Daoy (cell line): ENCODE measurements at regions not wholly inside any gene's neighbourhood (a gene's known extent, or its start where the extent isn't known, plus 50 kb on each side); places are given as distances from the start of the nearest gene placed in this dataset.

Experiments
- DNase-seq: peaks from one replicate; pipeline ENCODE4 v3.0.0-alpha.2; 2015; ENCODE audit warnings: low read depth

DNA sequence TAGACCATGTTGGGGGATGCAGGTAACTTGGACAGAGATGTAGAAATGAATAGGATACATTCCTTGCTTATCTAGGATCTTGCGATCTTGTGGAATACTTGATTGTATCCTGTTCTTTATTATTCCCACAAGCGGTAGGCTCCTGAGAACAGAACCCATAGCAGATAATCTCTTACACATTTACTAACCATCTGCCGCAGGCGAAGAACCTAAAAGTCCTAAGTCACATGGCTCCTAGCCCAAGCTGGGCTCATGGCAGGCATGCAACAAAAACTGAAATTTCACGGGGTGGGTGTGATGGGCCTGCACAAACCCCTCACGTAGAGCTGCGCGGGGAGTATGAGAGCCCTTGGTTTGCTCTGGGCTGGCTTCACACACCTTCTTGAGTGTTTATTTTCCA, 177.4 kb upstream of the NECTIN1 start:
- no peak for DNase-seq

DNA sequence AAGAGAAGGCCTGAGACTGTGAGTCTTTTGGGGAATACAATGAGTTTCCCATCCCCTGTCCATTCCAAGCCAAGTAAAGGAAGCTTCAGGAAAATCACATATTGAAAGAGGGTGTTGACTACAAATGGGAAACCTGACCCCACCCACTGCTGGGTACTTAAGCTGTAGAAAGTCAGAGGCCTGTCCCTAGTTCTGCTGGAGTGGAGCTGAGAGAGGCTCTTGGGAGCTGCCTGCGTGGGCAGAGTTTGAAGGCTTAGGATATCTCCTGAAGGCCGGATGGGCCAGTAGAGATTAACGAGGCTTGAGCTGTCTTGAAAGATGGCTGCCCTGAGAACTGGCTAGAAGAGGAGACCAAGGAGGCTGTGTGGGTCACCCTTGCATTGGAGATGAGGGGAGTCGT, 176.2 kb upstream of the NECTIN1 start:
- DNase-seq: no peak

DNA sequence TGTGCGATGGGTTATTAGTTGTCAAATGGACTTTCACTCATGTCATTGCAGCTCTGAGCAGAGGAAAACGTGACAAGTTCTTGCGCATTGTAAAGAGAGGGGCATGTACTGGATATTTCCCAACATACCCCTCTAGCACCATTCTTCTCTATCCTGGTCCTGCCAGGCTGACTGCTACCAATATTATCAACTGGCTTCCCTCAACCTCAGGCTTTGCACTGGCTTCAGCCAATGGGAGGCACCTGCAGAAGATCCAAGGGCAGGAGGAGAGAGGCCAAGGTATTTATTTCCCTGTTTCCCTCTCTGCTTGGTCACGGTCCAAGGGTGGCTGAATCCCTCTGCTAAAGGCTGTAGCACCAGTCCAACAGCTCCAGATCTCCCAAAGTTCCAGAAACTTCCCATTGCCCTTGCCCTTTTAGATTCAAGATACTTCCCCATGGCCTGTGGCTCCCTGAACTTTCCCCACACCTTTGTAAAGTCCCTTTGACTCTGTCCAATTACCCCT, 175.6 kb upstream of the NECTIN1 start:
- DNase-seq: no peak

DNA sequence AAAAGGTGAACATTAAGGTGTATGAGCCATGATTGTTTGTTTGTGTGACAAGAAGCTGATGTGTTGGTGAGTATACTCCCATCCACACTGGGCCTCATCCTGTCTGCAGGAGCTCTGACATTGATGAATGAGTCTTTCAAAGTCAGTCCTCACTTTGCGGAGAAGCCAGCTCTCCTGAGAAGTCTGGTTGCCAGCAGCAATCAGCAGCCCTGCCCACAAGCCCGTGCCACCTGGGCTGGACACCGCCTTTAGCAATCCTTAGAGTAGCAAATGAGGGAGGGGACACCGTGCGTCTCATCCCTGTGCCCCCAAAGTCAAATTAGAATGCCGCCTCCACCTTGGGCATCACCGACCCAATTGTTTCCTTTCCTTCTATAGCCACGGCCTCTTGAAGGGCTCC, 174.8 kb upstream of the NECTIN1 start:
- DNase-seq: no peak

DNA sequence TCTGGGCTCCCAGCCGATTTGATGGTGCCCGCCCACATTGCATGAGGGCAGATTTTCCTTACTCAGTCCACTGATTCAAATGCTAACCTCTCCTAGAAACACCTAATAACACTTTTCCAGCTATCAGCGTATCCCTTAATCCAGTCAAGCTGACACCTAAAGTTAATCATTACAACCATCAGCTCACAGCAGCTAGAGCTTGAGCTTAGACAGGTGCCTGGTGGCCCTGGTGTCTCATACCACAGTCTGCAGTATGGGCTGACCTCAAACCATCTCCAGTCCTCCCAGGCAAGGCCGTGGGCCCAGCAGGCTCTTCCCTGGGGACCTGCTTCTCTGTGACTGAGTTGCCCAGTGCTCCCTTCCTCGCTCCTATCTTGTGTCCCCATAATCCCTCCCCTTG, 174.4 kb upstream of the NECTIN1 start:
- DNase-seq: no peak

DNA sequence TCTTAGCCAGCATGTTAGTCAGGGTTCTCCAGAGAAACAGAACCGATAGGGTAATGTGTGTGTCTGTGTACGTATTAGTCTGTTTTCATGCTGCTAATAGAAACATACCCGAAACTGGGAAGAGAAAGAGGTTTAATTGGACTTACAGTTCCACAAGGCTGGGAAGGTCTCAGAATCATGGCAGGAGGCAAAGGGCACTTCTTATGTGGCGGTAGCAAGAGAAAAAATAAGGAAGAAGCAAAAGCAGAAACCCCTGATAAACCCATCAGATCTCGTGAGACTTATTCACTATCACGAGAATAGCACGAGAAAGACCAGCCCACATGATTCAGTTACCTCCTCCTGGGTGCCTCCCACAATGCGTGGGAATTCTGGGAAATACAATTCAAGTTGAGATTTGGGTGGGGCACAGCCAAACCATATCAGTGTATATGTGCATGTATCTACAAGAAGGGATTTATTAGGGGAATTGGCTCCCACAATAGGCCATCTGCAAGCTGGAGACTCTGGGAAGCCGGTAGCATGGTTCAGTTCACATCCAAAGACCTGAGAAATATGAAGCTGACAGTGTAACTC, 173.7 kb upstream of the NECTIN1 start:
- no peak for DNase-seq

DNA sequence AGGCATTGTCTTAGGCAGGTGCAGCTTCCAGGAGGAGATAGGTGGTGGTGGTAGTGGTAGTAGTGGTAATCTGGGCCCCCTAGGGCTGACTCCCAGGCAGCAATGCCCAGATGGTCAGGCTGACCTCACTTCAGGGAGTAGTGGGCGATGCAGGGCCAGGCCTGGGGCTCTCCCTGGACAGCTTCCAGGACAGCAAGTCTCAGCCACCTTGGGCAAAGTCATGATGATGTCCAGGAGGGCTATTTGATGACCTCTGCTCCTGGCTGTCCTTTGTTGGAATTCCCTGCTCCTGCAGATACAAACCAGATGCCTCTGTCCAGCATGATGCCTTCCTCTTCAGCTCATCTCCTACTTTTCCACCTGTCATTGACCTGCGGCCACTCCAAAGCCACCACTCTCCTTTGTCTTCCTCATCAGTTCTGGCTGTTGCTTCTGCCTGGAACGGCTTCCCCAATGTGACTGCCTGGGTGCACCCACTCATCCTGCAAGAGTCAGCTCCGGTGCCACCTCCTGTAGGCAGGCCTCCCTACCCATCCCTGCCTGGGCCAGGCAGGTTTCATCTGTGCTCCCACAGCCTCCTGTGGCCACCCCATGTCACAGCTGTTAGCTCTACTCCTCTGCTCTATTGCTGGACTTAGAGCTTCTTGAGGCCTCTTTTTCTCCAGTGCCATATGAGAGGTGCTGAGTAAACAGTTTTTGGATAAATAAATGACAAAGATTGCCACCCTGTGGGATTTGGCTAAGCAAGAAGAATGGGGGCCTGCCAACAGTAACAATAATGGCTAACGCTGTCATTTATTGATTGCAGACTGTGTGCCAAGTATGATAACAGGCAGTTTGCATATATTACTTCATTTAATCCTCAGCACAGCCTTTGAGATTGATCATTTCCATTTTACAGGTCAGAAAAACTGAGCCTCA, 172.9 kb upstream of the NECTIN1 start:
- no peak for DNase-seq

DNA sequence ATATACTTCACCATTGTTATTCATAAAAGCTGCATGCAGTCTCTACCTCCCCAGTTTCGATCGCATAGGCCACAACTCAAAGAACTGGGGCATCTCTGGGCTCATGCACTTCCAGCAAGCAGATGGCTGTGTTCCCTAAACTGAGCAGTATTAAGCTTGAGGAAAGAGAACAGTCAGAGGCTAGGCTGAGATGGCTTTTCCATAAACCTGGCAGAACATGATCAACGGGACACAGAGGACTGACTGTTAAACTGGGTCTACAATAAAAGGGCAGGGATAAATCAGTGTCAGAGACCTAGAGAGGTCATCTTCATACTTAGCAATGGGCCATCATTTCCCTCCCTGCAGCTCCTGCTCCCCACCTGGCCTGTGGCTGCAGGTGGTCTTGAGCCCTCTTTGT, 171.0 kb upstream of the NECTIN1 start:
- DNase-seq: no peak

DNA sequence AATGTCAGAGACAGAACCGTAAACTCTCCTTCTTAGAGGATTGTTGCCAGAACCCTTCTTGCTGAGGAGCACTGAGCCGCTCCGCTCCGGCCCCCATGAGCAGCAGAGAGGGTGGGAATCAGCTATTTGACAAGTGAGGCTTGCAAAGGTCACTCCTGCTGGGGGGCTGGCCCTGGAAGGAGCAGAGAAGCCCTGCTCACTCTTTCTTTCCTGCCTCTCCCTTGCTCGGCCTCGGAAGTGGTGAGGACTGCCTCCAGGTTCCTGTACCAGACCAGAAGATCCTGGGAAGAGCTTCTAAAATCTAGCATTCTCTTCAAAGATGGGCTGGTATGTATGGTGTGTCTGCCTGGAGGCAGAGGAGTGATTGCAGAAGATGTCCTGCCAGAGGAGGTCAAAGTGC, 168.6 kb upstream of the NECTIN1 start:
- no peak for DNase-seq

DNA sequence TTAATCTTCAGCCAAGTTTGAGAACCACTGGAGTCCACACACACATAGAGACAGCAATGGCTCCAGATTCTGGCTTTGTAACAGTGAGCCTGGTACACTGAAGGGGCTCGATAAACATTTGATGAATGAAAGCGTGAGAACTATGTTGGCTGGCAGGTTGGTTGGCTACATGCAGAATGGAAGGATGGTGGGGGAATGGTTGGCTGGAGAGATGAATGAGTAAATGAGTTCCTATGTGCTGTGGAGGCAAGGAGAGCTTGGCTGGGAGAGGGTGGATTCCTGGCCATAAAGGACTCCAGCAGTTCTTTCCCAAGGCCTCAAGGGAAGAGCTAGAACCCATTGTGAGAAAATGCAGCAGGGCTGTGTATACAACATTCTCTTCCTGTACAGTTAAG, 168.0 kb upstream of the NECTIN1 start:
- DNase-seq: no peak

DNA sequence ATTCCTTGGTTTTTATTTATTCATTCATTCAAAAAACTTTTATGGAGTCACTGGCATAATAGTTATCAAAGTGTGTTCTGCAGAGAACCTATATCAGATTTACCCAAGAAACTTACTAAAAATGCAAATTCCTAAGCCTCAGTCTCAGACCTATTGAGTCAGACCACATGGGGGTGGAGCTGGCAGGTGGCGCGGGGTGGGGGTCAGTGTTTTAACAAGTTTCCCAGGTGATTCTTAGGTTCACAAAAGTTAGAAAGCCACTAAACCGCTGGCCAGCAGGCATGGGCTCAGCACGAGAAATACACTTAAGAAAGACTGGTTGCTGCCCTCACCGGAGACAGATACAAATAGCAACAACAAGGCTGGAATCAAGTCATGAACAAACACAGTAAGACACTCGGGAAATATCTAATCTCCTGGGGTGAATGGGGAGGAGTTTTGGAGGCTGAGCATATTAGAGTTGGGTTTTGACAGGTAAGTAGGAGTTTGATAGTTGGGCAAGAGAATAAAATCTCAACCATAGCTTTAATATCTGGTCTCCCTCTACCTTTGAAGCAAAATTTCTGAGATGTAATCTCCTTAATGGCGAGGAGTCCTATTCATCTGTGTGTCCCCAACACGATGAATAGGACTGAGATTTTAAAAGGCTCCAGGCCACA, 167.5 kb upstream of the NECTIN1 start:
- no peak for DNase-seq

DNA sequence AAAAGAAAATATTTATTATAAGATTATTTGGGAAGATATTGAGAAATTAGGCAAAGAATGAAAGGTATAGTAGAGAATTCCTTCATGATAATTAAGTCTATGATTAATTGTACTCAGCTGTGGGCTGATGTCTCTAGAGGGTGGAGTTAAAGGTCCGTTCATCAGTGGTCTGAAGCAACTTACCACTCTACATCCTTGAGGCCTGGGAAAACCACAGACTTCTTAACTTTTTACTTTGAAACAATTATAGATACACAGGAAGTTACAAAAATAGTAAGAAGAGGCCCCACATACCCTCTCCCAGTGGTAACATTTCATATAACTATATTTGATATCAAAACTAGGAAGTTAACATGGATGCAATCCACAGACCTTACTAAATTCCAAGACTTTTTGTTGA, 167.0 kb upstream of the NECTIN1 start:
- DNase-seq: no peak

DNA sequence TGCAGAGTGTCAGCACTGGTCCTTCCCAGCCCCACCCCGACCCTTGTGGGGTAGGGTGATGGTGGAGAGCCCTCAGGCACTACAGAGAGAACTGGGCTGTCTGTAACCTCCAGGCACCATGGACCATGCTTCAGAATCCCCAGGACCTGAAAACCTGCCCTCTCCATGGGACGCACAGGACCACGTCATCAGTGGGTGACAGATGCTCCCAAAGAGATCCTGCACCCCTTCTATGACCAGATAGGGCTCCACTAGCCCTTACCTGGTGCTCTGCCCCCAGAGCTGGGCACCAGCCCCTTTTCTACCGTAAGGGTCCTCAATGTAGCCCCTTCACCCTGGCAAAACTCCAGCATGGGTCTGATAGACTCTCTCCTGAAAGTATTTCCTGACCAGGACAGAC, 165.9 kb upstream of the NECTIN1 start:
- DNase-seq: no peak

DNA sequence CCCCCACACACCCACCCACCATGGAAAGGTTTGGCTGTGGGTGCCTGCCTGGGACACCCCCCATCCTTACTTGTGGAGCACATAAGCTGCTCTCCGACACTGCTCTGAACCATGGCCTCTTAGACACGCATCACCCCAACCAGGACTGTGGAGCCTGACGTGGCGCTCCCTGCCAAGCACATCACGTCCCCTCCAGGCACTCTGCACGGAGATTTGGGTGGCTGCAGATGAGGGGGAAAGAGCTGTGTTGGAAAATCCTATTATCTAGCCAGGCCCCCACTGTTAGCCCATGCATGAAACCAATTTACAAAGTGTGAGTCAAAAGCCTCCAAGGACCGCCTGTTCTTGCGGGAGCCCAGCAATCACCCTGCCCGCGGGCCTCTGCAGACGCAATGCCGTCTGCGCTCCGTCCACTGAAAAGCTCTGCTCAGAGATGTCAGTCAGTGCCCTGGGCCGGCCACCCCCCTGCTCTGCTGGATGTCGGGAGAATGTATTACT, 163.4 kb upstream of the NECTIN1 start:
- no peak for DNase-seq

DNA sequence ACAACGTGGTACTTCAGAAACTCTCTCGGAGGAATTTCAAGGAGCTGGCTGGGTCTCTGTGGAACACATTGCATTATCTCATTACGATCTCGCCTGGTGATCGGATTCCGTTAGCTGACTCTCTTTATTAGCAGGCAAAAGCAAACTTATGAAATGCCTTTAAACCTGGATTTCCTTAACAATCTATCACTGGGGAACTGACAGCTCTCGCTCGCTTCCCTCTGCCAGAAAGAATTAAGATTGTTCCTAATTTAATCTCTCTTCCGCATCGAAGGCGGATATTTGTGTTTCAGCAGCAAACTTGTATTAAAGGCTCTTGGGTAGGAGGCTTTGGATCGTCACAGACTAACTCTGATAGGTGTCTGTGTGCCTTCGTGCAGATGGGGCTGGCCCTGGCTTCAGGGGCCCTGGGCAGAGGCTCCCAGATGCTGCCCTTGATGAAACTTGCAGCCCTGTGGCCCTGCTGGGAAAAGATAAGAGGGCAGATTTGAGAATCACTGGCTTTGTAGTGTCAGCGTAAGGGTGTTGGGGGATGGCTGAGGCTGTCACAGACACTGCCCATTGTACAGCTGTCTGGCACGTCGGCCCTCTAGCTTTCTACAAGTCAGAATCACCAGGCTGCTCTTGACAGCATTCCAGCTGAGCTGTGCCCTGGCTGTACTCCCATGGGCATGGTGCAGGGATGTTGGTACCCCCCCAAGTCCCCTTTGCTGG, 162.2 kb upstream of the NECTIN1 start:
- no peak for DNase-seq

DNA sequence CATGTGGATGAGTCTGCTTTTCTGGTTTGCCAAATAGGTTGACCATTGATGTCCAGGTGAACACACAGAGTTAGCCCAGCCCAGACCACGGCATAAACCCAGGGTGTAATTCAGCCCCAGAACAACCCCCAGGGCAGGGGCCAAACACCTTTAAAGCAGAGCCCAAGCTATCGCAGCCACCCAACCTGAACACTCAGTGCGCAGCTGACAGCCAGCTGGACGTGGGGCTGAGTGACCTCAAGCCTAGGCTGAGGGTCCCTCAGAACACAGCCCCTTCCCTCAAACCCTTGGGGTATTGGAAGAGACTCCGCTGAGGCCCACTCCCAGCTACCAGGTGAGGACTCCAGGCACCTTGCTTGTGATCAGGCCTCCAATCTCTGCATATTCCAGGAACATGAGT, 161.5 kb upstream of the NECTIN1 start:
- DNase-seq: no peak

DNA sequence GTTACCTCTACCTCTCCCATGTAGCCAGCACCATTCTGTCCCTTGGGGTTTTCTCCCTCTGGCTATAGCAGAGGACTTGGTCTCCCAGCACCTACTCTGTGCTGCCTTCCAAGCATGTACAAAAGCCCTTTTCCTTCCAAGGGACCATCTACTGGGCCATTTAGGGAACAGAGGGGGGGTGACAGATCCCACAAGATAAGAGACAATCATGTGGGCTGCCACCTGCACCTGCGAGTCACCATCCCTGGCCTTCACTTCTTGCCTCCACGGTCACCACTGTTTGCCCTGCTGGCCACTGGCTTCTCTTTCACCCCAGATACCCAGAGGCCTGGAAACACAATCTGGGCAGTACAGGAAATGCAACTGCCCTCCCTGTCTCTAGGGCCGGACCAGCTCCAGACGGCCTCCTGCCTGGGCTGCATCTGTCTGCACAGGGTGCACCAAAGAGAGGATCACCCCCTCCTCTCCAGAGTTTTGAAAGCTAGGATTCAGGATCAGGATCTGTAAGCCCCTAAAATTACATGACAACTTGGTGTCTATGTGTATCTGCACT, 160.8 kb upstream of the NECTIN1 start:
- DNase-seq: no peak

DNA sequence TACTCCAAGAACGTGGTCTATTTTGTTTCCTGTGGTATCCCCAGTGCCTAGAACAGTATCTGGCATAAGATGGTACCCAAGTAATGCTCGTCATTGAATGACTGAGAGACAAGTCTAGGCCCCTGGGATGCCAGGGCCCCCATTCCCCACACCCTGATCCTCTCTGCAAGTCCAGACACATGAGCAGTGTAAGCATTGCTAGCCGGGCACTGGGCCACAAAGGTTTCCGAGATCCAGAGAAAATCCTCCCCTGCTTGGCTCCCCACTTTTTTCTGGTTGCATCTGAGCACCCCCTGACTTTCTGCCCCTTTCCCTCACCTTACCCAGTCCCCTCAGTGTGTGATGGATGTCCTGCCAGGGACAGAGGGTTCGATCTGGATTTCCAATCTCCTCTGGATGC, 160.1 kb upstream of the NECTIN1 start:
- DNase-seq: no peak

DNA sequence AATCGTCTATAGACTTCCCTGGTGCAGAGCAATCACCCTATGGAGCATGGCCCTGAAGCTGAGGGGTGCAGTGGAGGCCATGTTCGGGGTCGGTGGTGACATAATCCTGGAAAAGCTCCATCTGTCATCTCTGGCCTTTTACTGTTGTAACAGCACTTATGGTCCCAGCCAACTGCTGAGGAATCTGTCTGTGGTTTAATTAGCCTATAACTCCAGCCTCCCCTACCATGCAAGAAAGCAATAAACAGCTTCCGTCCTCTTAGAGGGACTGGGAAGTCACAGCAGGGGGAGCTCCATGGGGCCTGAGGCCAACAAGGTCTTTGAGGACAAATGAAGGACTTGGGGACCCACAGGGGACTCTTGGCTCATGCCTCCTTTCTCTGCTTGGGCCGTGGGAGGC, 159.1 kb upstream of the NECTIN1 start:
- DNase-seq: peak; percentile 33

DNA sequence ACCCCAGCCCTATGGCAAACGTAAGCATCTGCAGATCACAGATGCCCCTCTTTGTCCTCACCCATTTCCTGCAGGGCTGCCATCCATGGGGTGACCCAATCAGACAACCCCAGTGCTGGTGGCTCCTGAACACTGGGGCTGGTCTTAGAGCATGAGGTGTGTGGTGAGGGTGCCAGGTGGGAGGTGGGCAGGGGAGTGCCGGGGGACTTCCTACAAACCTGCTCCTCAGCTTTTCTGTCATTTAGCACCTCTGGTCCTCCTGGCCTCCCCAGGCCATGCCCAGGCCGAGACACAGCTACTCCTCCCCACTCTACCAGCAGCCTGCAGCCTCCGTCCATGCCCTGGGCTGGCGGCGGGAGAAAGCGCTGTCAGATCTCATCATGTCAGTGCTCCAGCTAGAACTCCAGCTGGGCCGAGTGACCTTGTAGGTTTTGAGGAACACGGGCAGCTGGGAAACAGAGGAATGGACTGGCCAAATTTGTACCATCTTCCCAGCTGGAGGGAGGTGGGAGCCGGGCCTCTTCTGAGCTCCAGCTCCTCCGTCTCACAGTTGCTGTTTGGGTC, 157.7 kb upstream of the NECTIN1 start:
- no peak for DNase-seq

DNA sequence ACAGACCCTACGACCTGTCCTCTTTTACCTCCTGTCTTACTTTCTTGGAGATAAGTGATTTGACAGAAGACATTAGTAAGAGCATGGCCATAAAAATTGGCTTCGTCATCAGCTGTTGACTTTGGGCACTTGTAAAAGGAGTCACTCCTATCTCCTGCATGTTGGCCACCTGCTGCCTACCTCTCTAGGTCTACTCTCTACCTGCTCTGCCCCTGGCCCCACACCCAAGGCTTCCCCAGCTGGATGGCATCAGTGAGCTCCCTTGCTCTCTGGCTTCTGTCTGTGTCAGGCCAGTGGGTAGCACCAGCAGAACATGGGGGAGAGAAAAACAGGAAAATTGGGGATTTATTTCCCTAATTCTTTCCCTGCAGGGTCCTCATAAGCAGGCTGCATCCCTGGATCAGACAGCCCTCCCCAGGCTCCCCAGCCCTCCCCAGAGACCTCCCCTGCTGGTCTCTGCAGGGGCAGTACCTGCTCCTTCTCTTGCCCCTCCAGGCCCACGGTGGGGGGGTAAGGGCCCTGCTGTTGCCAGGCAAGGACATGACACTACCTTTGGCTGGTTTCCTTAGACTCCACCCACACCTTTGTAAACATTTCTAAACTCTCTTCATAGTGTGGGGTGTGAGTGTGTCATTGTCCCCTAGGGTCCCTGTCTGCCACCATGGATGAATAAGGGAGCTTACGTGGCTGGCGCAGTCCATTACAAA, 157.0 kb upstream of the NECTIN1 start:
- DNase-seq: no peak
